Naive thymus-derived CD4-positive, alpha-beta T cell (primary cell): ENCODE measurements at regions not wholly inside any gene's neighbourhood (a gene's known extent, or its start where the extent isn't known, plus 50 kb on each side); places are given as distances from the start of the nearest gene placed in this dataset.

Experiments used
- ATAC-seq: fragments of 150-1000 bp; cut with Tn5 transposase; 2 replicates; pipeline ENCODE4 v1.10.0; 2021; ENCODE audit warnings: mild to moderate bottlenecking, moderate library complexity
- CTCF ChIA-PET: fragments of 350-600 bp; sonication (Branson Sonifier 250); formaldehyde crosslinking; loops from one replicate; lab custom pipeline; 2021; ENCODE audit warnings: antibody characterized with exemption; lab: Charles Lee
- POLR2A ChIA-PET: fragments of 350-600 bp; sonication (Branson Sonifier 250); formaldehyde crosslinking; loops from one replicate; lab custom pipeline; 2021; ENCODE audit warnings: antibody characterized with exemption, inconsistent platforms; lab: Charles Lee
- DNase-seq, 9 donors: peaks; one replicate each; pipeline versions ENCODE4 v3.0.0 to v3.0.0-alpha.2; 2020 to 2022; ENCODE audit warnings: mixed read lengths in 1 of 9
- H3K27ac ChIP-seq: one replicate; pipeline ENCODE4 v1.7.0; 2013; ENCODE audit warnings: mild to moderate bottlenecking, low read depth, low read length, moderate library complexity
- H3K27me3 ChIP-seq, 2 donors: one replicate each; pipeline ENCODE4 v1.7.0; 2013; ENCODE audit warnings: low read length in 2 of 2, mild to moderate bottlenecking in 2 of 2, moderate library complexity in 2 of 2; ENCODE audit not compliant: control insufficient read depth in 2 of 2, insufficient read depth in 2 of 2
- H3K36me3 ChIP-seq, 3 experiments: 1 replicate in 2 of 3; 2 replicates in 1 of 3; pipeline ENCODE4 v1.7.0; 2013; ENCODE audit warnings: low read length in 3 of 3, mild to moderate bottlenecking in 3 of 3, moderate library complexity in 1 of 3; ENCODE audit not compliant: insufficient read depth in 3 of 3, control insufficient read depth in 2 of 3
- H3K4me1 ChIP-seq, 2 donors: one replicate each; pipeline ENCODE4 v1.7.0; 2013; ENCODE audit warnings: low read length in 2 of 2, mild to moderate bottlenecking in 2 of 2, moderate library complexity in 1 of 2; ENCODE audit not compliant: control insufficient read depth in 2 of 2, insufficient read depth in 2 of 2
- H3K4me3 ChIP-seq: 2 replicates; pipeline ENCODE4 v1.7.0; 2013; ENCODE audit warnings: mild to moderate bottlenecking, low read length
- H3K9me3 ChIP-seq, 3 experiments: 1 replicate in 2 of 3; 2 replicates in 1 of 3; pipeline ENCODE4 v1.7.0; 2013; ENCODE audit warnings: low read length in 3 of 3; ENCODE audit not compliant: control insufficient read depth in 2 of 3
- H3K27ac Mint-ChIP-seq, 9 donors: one replicate each; pipeline ENCODE4 v1.8.0; 2020 to 2022; ENCODE audit warnings: mixed read lengths in 9 of 9, mild to moderate bottlenecking in 8 of 9, moderate library complexity in 5 of 9, inconsistent platforms in 2 of 9
- H3K27me3 Mint-ChIP-seq, 5 donors: one replicate each; pipeline ENCODE4 v1.8.0; 2021 to 2022; ENCODE audit warnings: mixed read lengths in 5 of 5, mild to moderate bottlenecking in 1 of 5
- H3K36me3 Mint-ChIP-seq, 5 donors: one replicate each; pipeline ENCODE4 v1.8.0; 2020 to 2022; ENCODE audit warnings: mixed read lengths in 5 of 5, mild to moderate bottlenecking in 3 of 5, inconsistent platforms in 1 of 5
- H3K4me1 Mint-ChIP-seq, 7 donors: one replicate each; pipeline ENCODE4 v1.8.0; 2020 to 2022; ENCODE audit warnings: mixed read lengths in 7 of 7, mild to moderate bottlenecking in 3 of 7, inconsistent platforms in 1 of 7
- H3K4me3 Mint-ChIP-seq, 10 donors: one replicate each; pipeline ENCODE4 v1.8.0; 2020 to 2022; ENCODE audit warnings: mild to moderate bottlenecking in 10 of 10, mixed read lengths in 10 of 10, moderate library complexity in 6 of 10, inconsistent platforms in 2 of 10
- H3K9me3 Mint-ChIP-seq, 11 donors: one replicate each; pipeline ENCODE4 v1.8.0; 2020 to 2022; ENCODE audit warnings: mixed read lengths in 11 of 11, mild to moderate bottlenecking in 4 of 11, inconsistent platforms in 1 of 11, moderate library complexity in 1 of 11
- intact Hi-C, 2 donors: fragments of 100-400 bp; cut with micrococcal nuclease; formaldehyde crosslinking; loops; one replicate each; pipeline ENCODE4 v1.15.1; 2023

GRCh38 chr12:13566292-13566691 lies 369.8 kb downstream of the EMP1 start:
- Mint-ChIP-seq H3K27ac (no peak overlapping the region), H3K36me3 (no peaks in the 10 kb centered on the region), H3K4me3 (no peak overlapping the region), H3K4me1 (no peaks in the 10 kb centered on the region), H3K27me3 (peaks cover 0 to 19% (median 4%) of the 10 kb centered on the region in 5 donors), H3K9me3 (peaks cover 0 to 14% (median 2%) of the 10 kb centered on the region in 11 donors)
- ATAC-seq (no peak), DNase-seq (no peak)
- no peaks in the 10 kb centered on the region for H3K4me1 ChIP-seq
- ChIA-PET CTCF (no interaction called here), POLR2A (no interaction called here)
- intact Hi-C loops, result no loop called here
- H3K9me3 ChIP-seq, result peaks cover 0 to 4% (median 0%) of the 10 kb centered on the region in 3 experiments
- no peak overlapping the region for H3K27ac ChIP-seq
- H3K27me3 ChIP-seq, result no peaks in the 10 kb centered on the region
- no peak overlapping the region for H3K4me3 ChIP-seq
- H3K36me3 ChIP-seq, result no peaks in the 10 kb centered on the region

DNA sequence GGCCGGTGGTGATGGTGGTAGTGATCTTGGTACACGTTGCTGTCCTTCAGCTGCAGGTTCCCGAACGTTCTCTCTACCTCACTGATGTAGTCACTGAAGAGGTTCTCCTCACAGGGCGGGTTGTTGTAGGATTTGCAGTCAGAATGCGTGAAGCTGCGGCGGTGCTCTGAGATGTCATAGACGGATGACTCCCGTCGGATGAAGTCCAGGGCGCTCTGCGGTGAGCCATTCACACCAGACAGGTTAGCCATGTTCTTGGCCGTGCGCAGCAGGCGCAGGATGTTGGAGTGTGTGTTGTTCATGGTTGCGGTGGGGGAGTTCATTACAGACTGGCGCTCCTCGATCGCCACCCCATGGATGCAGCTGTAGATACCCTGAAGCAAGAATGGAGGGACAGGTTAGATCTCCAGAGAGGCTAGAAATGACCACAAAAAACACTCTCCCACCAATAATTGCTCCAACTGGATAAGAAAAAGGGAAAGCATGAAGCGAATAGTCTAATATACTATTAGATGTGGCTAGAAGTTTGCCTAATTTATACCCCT lies 367.8 kb downstream of the EMP1 start:
- H3K9me3 Mint-ChIP-seq, result peaks cover 0 to 14% (median 2%) of the 10 kb centered on the region in 11 donors
- Histone ChIP-seq H3K27me3 (no peaks in the 10 kb centered on the region), H3K4me1 (no peaks in the 10 kb centered on the region), H3K9me3 (peaks cover 0 to 4% (median 0%) of the 10 kb centered on the region in 3 experiments), H3K27ac (no peak overlapping the region), H3K4me3 (no peak overlapping the region), H3K36me3 (no peaks in the 10 kb centered on the region)
- no peak overlapping the region for H3K4me3 Mint-ChIP-seq
- ChIA-PET POLR2A (no interaction called here), CTCF (no interaction called here)
- intact Hi-C loops, result no loop called here
- no peaks in the 10 kb centered on the region for H3K4me1 Mint-ChIP-seq
- DNase-seq, result no peak
- no peaks in the 10 kb centered on the region for H3K36me3 Mint-ChIP-seq
- H3K27me3 Mint-ChIP-seq, result peaks cover 0 to 19% (median 4%) of the 10 kb centered on the region in 5 donors
- no peak overlapping the region for H3K27ac Mint-ChIP-seq
- no peak for ATAC-seq

GRCh38 chr12:13563743-13564125 lies 367.2 kb downstream of the EMP1 start:
- Histone ChIP-seq H3K27me3 (no peaks in the 10 kb centered on the region), H3K27ac (no peak overlapping the region), H3K36me3 (no peaks in the 10 kb centered on the region), H3K4me3 (no peak overlapping the region), H3K4me1 (no peaks in the 10 kb centered on the region), H3K9me3 (peaks cover 0 to 4% (median 0%) of the 10 kb centered on the region in 3 experiments)
- H3K27me3 Mint-ChIP-seq, result peaks cover 0 to 19% (median 4%) of the 10 kb centered on the region in 5 donors
- no peaks in the 10 kb centered on the region for H3K4me1 Mint-ChIP-seq
- POLR2A ChIA-PET, result no interaction called here
- H3K36me3 Mint-ChIP-seq, result no peaks in the 10 kb centered on the region
- DNase-seq, result no peak
- peaks cover 0 to 14% (median 2%) of the 10 kb centered on the region in 11 donors for H3K9me3 Mint-ChIP-seq
- ATAC-seq, result no peak
- intact Hi-C loops, result no loop called here
- CTCF ChIA-PET, result no interaction called here
- H3K27ac Mint-ChIP-seq, result no peak overlapping the region
- H3K4me3 Mint-ChIP-seq, result no peak overlapping the region

- no peak overlapping the region for H3K4me3 Mint-ChIP-seq
- no peak overlapping the region for H3K27ac ChIP-seq
- H3K27me3 Mint-ChIP-seq, result peaks cover 0 to 19% (median 4%) of the 10 kb centered on the region in 5 donors
- no peak overlapping the region for H3K4me3 ChIP-seq
- H3K4me1 Mint-ChIP-seq, result no peaks in the 10 kb centered on the region
- H3K36me3 ChIP-seq, result no peaks in the 10 kb centered on the region
- no peaks in the 10 kb centered on the region for H3K36me3 Mint-ChIP-seq
- ChIA-PET POLR2A (no interaction called here), CTCF (no interaction called here)
- ATAC-seq, result no peak
- no peaks in the 10 kb centered on the region for H3K4me1 ChIP-seq
- H3K9me3 ChIP-seq, result peaks cover 0 to 4% (median 0%) of the 10 kb centered on the region in 3 experiments
- intact Hi-C loops, result no loop called here
- H3K27me3 ChIP-seq, result no peaks in the 10 kb centered on the region
- no peak overlapping the region for H3K27ac Mint-ChIP-seq
- DNase-seq, result no peak
- peaks cover 0 to 14% (median 2%) of the 10 kb centered on the region in 11 donors for H3K9me3 Mint-ChIP-seq
Measured at GRCh38 chr12:13562915-13563742, 366.6 kb downstream of the EMP1 start.

- no peak overlapping the region for H3K27ac Mint-ChIP-seq
- H3K27ac ChIP-seq, result no peak overlapping the region
- no peaks in the 10 kb centered on the region for H3K4me1 ChIP-seq
- H3K27me3 Mint-ChIP-seq, result peaks cover 0 to 13% (median under 1%) of the 10 kb centered on the region in 5 donors
- no peak overlapping the region for H3K4me3 Mint-ChIP-seq
- ATAC-seq (no peak), DNase-seq (no peak)
- H3K36me3 ChIP-seq, result no peaks in the 10 kb centered on the region
- H3K4me1 Mint-ChIP-seq, result no peaks in the 10 kb centered on the region
- H3K27me3 ChIP-seq, result no peaks in the 10 kb centered on the region
- ChIA-PET POLR2A (no interaction called here), CTCF (no interaction called here)
- H3K9me3 ChIP-seq, result peaks cover 0 to 4% (median 0%) of the 10 kb centered on the region in 3 experiments
- no peaks in the 10 kb centered on the region for H3K36me3 Mint-ChIP-seq
- intact Hi-C loops, result no loop called here
- no peak overlapping the region for H3K4me3 ChIP-seq
- peaks cover 0 to 12% (median 2%) of the 10 kb centered on the region in 11 donors for H3K9me3 Mint-ChIP-seq
Measured at GRCh38 chr12:13561923-13562322, 365.4 kb downstream of the EMP1 start.

DNA sequence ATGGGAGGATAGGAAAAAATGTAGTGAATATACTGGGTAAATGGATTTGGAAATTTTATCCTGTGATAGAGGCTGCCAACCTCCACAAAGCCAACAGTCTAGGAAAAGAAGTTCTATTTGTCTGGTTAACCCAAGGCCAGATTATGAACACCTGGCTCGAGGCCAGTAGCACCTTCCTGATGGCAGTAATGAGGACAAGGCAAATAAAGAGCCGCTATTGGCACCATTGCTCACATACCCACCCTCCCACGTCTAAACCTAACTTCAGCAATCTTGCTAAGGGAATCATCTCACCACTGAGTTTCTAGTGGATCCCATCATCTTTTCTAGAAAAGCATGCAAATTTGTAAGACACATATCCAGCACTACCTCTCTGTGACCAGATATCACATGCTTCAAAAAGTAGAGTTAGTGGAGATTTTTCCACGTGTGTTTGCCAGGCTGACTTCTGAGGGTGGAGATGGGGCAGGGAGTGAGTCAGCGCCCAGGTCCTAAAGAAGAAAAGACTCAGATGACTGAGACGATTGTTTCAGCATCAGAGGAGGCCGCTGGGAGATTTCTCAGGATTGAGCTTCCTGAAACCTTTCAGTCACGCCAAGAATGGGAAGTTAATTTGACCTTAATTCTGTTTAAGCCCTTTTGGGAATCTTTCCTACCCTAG lies 362.9 kb downstream of the EMP1 start:
- no peak for ATAC-seq
- Mint-ChIP-seq H3K9me3 (peaks cover 0 to 10% (median 0%) of the 10 kb centered on the region in 11 donors), H3K4me3 (no peak overlapping the region), H3K36me3 (no peaks in the 10 kb centered on the region), H3K27ac (no peak overlapping the region), H3K27me3 (peaks cover 0 to 3% (median 0%) of the 10 kb centered on the region in 5 donors), H3K4me1 (no peaks in the 10 kb centered on the region)
- H3K27me3 ChIP-seq, result no peaks in the 10 kb centered on the region
- no peaks in the 10 kb centered on the region for H3K4me1 ChIP-seq
- no peak overlapping the region for H3K4me3 ChIP-seq
- CTCF ChIA-PET, result no interaction called here
- H3K36me3 ChIP-seq, result no peaks in the 10 kb centered on the region
- POLR2A ChIA-PET, result no interaction called here
- H3K27ac ChIP-seq, result no peak overlapping the region
- peaks cover 0 to 4% (median 0%) of the 10 kb centered on the region in 3 experiments for H3K9me3 ChIP-seq
- intact Hi-C loops, result no loop called here
- DNase-seq, result no peak
